ENCODE measurements at regions not wholly inside any gene's neighbourhood (a gene's known extent, or its start where the extent isn't known, plus 50 kb on each side); places are given as distances from the start of the nearest gene placed in this dataset.

DNA sequence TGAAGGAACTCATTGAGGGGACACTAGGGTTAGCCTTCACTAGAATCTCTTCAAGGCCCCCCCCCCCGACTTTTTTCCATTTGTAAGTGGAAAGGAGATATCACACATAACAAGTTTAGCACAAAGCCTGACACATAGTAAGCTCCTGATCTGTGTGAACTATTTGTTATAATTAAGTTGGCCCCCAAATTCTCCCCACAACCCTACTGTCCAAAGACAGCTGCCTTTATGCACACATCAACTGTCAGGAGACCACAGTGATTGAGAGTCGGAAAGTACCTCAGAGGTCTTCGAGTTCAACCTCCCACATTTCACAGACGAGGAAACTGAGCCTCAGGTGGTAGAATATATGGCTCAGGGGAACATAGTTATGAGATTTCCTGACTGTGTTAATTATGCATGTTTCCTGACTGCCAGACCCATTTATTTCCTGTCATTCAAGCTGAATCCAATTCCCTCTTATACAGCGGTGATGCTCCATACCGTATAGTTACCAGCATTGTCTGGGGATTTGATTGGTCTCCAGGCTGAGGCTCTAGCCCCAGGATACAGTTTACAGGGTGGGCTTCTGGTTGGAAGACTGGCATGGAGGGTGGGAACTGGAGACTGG is 227.4 kb upstream of the CMC1 start:
- TF ChIP-seq, protein P1, sequence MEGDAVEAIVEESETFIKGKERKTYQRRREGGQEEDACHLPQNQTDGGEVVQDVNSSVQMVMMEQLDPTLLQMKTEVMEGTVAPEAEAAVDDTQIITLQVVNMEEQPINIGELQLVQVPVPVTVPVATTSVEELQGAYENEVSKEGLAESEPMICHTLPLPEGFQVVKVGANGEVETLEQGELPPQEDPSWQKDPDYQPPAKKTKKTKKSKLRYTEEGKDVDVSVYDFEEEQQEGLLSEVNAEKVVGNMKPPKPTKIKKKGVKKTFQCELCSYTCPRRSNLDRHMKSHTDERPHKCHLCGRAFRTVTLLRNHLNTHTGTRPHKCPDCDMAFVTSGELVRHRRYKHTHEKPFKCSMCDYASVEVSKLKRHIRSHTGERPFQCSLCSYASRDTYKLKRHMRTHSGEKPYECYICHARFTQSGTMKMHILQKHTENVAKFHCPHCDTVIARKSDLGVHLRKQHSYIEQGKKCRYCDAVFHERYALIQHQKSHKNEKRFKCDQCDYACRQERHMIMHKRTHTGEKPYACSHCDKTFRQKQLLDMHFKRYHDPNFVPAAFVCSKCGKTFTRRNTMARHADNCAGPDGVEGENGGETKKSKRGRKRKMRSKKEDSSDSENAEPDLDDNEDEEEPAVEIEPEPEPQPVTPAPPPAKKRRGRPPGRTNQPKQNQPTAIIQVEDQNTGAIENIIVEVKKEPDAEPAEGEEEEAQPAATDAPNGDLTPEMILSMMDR (IDR thresholded peaks at IDR 0.05), result no peak
- TF ChIP-seq POLR2A (IDR thresholded peaks at IDR 0.05), result no peak
- no peak for TF ChIP-seq POLR2AphosphoS5 (IDR thresholded peaks at IDR 0.05)
